Endothelial cell of umbilical vein (primary cell): ENCODE measurements at regions not wholly inside any gene's neighbourhood (a gene's known extent, or its start where the extent isn't known, plus 50 kb on each side); places are given as distances from the start of the nearest gene placed in this dataset.

Experiments used
- BruUV-seq: library from RNA; stranded (reverse); fragments of 400-500 nt; replicated peaks from 2 replicates; lab custom pipeline; 2021; lab: Mats Ljungman, UMichigan
- CTCF ChIA-PET: fragments of 300-600, 350-600 bp; sonication (Branson Sonifier 250); formaldehyde crosslinking; loops from one replicate; lab custom pipeline; 2021; ENCODE audit warnings: antibody characterized with exemption, inconsistent platforms; lab: Charles Lee
- POLR2A ChIA-PET: fragments of 300-600, 350-600 bp; sonication (Branson Sonifier 250); formaldehyde crosslinking; loops from one replicate; lab custom pipeline; 2021; ENCODE audit warnings: antibody characterized with exemption, inconsistent platforms; lab: Charles Lee
- DNase-seq: peaks from one replicate; pipeline ENCODE4 v3.0.0-alpha.2; 2011; ENCODE audit warnings: low read depth, low spot score
- FAIRE-seq: peaks from 2 replicates; lab custom pipeline; 2011; peaks lifted over from hg19 to GRCh38; lab: Jason Lieb, UNC
- H2AFZ ChIP-seq: 2 replicates; pipeline ENCODE4 v1.6.0; 2012; ENCODE audit warnings: low read depth, low read length, control low read depth, inconsistent platforms
- H3K27ac ChIP-seq: 2 replicates; pipeline ENCODE4 v1.5.1; 2011; ENCODE audit warnings: low read depth, mild to moderate bottlenecking, control low read depth, low read length, moderate library complexity; ENCODE audit not compliant: insufficient read depth
- H3K27me3 ChIP-seq, 2 experiments: 2 replicates each; pipeline versions ENCODE4 v1.6.0 to v1.6.1; 2011; ENCODE audit warnings: low read length in 2 of 2, mixed read lengths in 1 of 2; ENCODE audit not compliant: control insufficient read depth in 2 of 2, insufficient read depth in 2 of 2
- H3K36me3 ChIP-seq, 2 experiments: 2 replicates in 1 of 2; 3 replicates in 1 of 2; pipeline ENCODE4 v1.5.1; 2011; ENCODE audit warnings: low read length in 2 of 2, mild to moderate bottlenecking in 1 of 2, moderate library complexity in 1 of 2; ENCODE audit not compliant: control insufficient read depth in 2 of 2, insufficient read depth in 2 of 2; ENCODE audit errors: extremely low read depth in 1 of 2
- H3K4me1 ChIP-seq: 3 replicates; pipeline ENCODE4 v1.5.1; 2011; ENCODE audit warnings: mild to moderate bottlenecking, low read length; ENCODE audit not compliant: control insufficient read depth, insufficient read depth; ENCODE audit errors: extremely low read depth
- H3K4me2 ChIP-seq: 2 replicates; pipeline ENCODE4 v1.6.1; 2011; ENCODE audit warnings: low read length, control low read depth, mixed read lengths; ENCODE audit not compliant: insufficient read depth
- H3K4me3 ChIP-seq, 3 experiments: fragments of 200-600 bp in 1 of 3; sonication (generic), shearing (Covaris generic) in 1 of 3; replicated peaks in 1 of 3; 2 replicates each; pipeline ENCODE4 v1.5.1; 2011 to 2016; ENCODE audit warnings: control low read depth in 3 of 3, low read length in 3 of 3, mild to moderate bottlenecking in 2 of 3, inconsistent platforms in 1 of 3, low read depth in 1 of 3, moderate library complexity in 1 of 3; ENCODE audit not compliant: insufficient read depth in 1 of 3
- H3K79me2 ChIP-seq: 2 replicates; pipeline ENCODE4 v1.6.0; 2012; ENCODE audit warnings: low read length, inconsistent platforms; ENCODE audit not compliant: control insufficient read depth, insufficient read depth
- H3K9ac ChIP-seq: replicated peaks from 2 replicates; pipeline ENCODE3; 2011; ENCODE audit warnings: low read length, control low read depth; ENCODE audit not compliant: insufficient read depth; ENCODE audit errors: extremely low read depth
- H3K9me1 ChIP-seq: replicated peaks from 3 replicates; pipeline ENCODE4 v1.6.0; 2011; ENCODE audit warnings: mild to moderate bottlenecking, low read length; ENCODE audit not compliant: control insufficient read depth, insufficient read depth; ENCODE audit errors: extremely low read depth
- H3K9me3 ChIP-seq: replicated peaks from 2 replicates; pipeline ENCODE4 v1.5.1; 2012; ENCODE audit warnings: low read length, inconsistent platforms; ENCODE audit not compliant: control insufficient read depth, insufficient read depth
- H4K20me1 ChIP-seq: replicated peaks from 2 replicates; pipeline ENCODE3; 2011; ENCODE audit warnings: mild to moderate bottlenecking, low read length; ENCODE audit not compliant: control insufficient read depth, insufficient read depth; ENCODE audit errors: extremely low read depth
- CTCF ChIP-seq, 2 donors: IDR thresholded peaks; 1 replicate in 1 of 2; 2 replicates in 1 of 2; pipeline ENCODE4 v1.5.1; 2011; ENCODE audit warnings: low read length in 2 of 2, mild to moderate bottlenecking in 2 of 2, moderate library complexity in 2 of 2, control low read depth in 1 of 2, inconsistent platforms in 1 of 2, low read depth in 1 of 2; ENCODE audit not compliant: insufficient read depth in 1 of 2; ENCODE audit errors: extremely low read depth in 1 of 2
- EZH2 ChIP-seq: IDR thresholded peaks from 2 replicates; pipeline ENCODE4 v1.6.1; 2012; ENCODE audit warnings: borderline replicate concordance, low read depth, mild to moderate bottlenecking, moderate library complexity, low read length, inconsistent platforms; ENCODE audit not compliant: severe bottlenecking
- FOS ChIP-seq: IDR thresholded peaks from 2 replicates; pipeline ENCODE4 v1.6.1; 2011; ENCODE audit warnings: mild to moderate bottlenecking, low read length, moderate library complexity, borderline replicate concordance; ENCODE audit not compliant: insufficient read depth
- GATA2 ChIP-seq: IDR thresholded peaks from 2 replicates; pipeline ENCODE4 v1.7.0; 2011; ENCODE audit warnings: low read depth, mild to moderate bottlenecking, moderate library complexity, mixed read lengths, low read length; ENCODE audit not compliant: insufficient read length, insufficient read depth
- JUN ChIP-seq: IDR thresholded peaks from 2 replicates; pipeline ENCODE4 v1.6.1; 2011; ENCODE audit warnings: borderline replicate concordance, low read depth; ENCODE audit not compliant: insufficient read length, insufficient read depth
- MAX ChIP-seq: IDR thresholded peaks from 2 replicates; pipeline ENCODE4 v1.6.1; 2011; ENCODE audit not compliant: insufficient read depth, insufficient read length
- MYC ChIP-seq: IDR thresholded peaks from one replicate; pipeline ENCODE4 v1.6.1; 2011; ENCODE audit warnings: mild to moderate bottlenecking, low read depth, low read length
- dilution Hi-C: fragments of 300-500 bp; cut with MboI; formaldehyde crosslinking; loops from one replicate; pipeline ENCODE4 v1.15.0; 2019; ENCODE audit warnings: low sequenced_read_pairs; ENCODE audit not compliant: extremely low pct_ligation_motif_present
- intact Hi-C: fragments of 100-400 bp; cut with micrococcal nuclease; formaldehyde crosslinking; loops from one replicate; pipeline ENCODE4 v1.10.0; 2022

- peaks cover 2% of the 10 kb centered on the region for H3K9me3 ChIP-seq
- no peak overlapping the region for H3K4me2 ChIP-seq
- dilution Hi-C loops, result no loop called here
- no peak overlapping the region for H3K9ac ChIP-seq
- DNase-seq, result no peak
- H3K4me1 ChIP-seq, result no peaks in the 10 kb centered on the region
- TF ChIP-seq MYC (no peak), EZH2 (no peak), FOS (no peak), MAX (no peak), JUN (no peak), GATA2 (no peak), CTCF (IDR thresholded peaks at IDR 0.05; ENCODE audit: extremely low read depth in 1 of 2, insufficient read depth in 1 of 2, low read depth in 1 of 2, low read length in 2 of 2) (no peak)
- ChIA-PET POLR2A (no interaction called here), CTCF (no interaction called here)
- H3K27me3 ChIP-seq, result no peaks in the 10 kb centered on the region
- no peak overlapping the region for H2AFZ ChIP-seq
- no peak for FAIRE-seq
- BruUV-seq, result no TSS peak
- H3K79me2 ChIP-seq, result no peaks in the 10 kb centered on the region
- H3K27ac ChIP-seq, result no peak overlapping the region
- H3K9me1 ChIP-seq, result no peaks in the 10 kb centered on the region
- no peaks in the 10 kb centered on the region for H4K20me1 ChIP-seq
- intact Hi-C loops, result no loop called here
- H3K4me3 ChIP-seq, result no peak overlapping the region
- H3K36me3 ChIP-seq, result no peaks in the 10 kb centered on the region
Measured at GRCh38 chr6:51526049-51526448, 561.4 kb downstream of the PKHD1 start.
